ENCODE measurements at regions not wholly inside any gene's neighbourhood (a gene's known extent, or its start where the extent isn't known, plus 50 kb on each side); places are given as distances from the start of the nearest gene placed in this dataset.

DNA sequence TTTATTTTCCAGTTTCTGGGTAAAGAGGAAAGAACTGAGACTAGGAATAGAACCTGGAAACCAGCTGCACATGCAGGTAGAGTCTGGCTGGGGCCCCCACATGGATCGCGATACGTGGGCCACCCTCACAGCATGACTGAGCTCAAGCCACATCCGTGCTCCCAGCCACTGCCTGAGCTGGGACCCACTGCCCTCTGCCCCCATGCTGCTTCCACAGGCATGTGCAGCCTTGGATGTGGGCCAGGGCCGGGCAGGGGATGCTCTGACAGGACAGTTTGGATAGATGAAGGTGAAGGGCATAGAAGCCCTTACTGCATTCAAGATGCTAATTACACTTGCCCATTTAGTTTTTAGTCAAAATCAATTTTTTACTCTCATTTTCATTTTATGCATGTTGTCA, 321.2 kb downstream of the DCDC2C start:
- ATAC-seq (ENCODE audit: low read depth): no peak
- H3K36me3 ChIP-seq (ENCODE audit: low read depth): no peaks in the 10 kb centered on the region
- H3K27ac ChIP-seq (ENCODE audit: poor library complexity, severe bottlenecking): no peak overlapping the region
- TF ChIP-seq, protein P1, sequence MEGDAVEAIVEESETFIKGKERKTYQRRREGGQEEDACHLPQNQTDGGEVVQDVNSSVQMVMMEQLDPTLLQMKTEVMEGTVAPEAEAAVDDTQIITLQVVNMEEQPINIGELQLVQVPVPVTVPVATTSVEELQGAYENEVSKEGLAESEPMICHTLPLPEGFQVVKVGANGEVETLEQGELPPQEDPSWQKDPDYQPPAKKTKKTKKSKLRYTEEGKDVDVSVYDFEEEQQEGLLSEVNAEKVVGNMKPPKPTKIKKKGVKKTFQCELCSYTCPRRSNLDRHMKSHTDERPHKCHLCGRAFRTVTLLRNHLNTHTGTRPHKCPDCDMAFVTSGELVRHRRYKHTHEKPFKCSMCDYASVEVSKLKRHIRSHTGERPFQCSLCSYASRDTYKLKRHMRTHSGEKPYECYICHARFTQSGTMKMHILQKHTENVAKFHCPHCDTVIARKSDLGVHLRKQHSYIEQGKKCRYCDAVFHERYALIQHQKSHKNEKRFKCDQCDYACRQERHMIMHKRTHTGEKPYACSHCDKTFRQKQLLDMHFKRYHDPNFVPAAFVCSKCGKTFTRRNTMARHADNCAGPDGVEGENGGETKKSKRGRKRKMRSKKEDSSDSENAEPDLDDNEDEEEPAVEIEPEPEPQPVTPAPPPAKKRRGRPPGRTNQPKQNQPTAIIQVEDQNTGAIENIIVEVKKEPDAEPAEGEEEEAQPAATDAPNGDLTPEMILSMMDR (IDR thresholded peaks at IDR 0.05; ENCODE audit: poor library complexity, severe bottlenecking): no peak
- H3K4me3 ChIP-seq (ENCODE audit: severe bottlenecking): no peak overlapping the region
- no peaks in the 10 kb centered on the region for H3K27me3 ChIP-seq (ENCODE audit: insufficient read depth, poor library complexity, severe bottlenecking)
- no peak for DNase-seq (ENCODE audit: low spot score)
- no peaks in the 10 kb centered on the region for H3K4me1 ChIP-seq (ENCODE audit: insufficient read depth, poor library complexity, severe bottlenecking)
- peaks cover 2% of the 10 kb centered on the region for H3K9me3 ChIP-seq (ENCODE audit: severe bottlenecking)

DNA sequence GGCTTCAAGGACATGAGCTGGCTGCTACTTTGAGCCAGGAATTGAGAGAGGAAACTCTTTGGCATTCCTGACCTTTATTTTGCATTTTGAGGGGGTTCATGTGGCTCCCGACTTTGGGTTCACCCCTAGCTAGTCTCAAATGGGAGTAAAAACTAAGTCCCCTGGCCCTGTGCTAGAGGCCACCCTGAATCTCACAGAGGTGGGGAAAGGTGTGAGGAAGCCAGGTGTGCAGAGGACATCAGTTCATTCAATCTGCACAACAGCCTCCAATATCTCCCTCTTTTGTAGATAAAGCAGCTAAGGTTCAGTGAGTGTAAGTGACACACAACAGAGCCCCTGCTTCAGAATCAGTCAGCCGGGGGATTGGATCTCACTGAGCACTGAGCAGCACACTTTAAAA, 325.7 kb downstream of the DCDC2C start:
- TF ChIP-seq, protein P1 (IDR thresholded peaks at IDR 0.05; ENCODE audit: poor library complexity, severe bottlenecking): no peak
- Histone ChIP-seq H3K4me1 (ENCODE audit: insufficient read depth, poor library complexity, severe bottlenecking) (no peaks in the 10 kb centered on the region), H3K4me3 (ENCODE audit: severe bottlenecking) (no peak overlapping the region), H3K36me3 (ENCODE audit: low read depth) (no peaks in the 10 kb centered on the region), H3K27me3 (ENCODE audit: insufficient read depth, poor library complexity, severe bottlenecking) (no peaks in the 10 kb centered on the region), H3K9me3 (ENCODE audit: severe bottlenecking) (no peaks in the 10 kb centered on the region), H3K27ac (ENCODE audit: poor library complexity, severe bottlenecking) (no peak overlapping the region)
- no peak for DNase-seq (ENCODE audit: low spot score)
- no peak for ATAC-seq (ENCODE audit: low read depth)

DNA sequence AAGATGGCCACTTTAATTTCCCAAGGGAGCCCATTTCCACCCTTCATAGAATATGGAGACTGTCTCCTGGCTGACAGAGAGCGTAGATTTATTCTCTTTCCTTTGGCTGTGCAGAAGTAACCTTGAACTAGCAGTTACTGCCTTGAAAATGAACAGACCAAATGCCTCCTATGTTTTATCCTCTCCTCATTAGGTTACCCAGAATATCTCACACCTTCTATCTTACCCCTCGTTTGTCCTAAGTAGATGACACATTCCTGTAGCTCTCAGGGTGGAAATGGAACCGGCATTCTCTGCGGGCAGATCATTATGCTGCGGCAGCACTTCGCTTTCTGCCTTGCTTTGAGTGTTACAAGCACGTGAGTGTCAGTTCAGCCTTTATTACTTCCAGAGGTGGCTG, 336.5 kb downstream of the DCDC2C start:
- no peak for ATAC-seq (ENCODE audit: low read depth)
- H3K36me3 ChIP-seq (ENCODE audit: low read depth): no peaks in the 10 kb centered on the region
- TF ChIP-seq, protein P1 (IDR thresholded peaks at IDR 0.05; ENCODE audit: poor library complexity, severe bottlenecking): no peak

DNA sequence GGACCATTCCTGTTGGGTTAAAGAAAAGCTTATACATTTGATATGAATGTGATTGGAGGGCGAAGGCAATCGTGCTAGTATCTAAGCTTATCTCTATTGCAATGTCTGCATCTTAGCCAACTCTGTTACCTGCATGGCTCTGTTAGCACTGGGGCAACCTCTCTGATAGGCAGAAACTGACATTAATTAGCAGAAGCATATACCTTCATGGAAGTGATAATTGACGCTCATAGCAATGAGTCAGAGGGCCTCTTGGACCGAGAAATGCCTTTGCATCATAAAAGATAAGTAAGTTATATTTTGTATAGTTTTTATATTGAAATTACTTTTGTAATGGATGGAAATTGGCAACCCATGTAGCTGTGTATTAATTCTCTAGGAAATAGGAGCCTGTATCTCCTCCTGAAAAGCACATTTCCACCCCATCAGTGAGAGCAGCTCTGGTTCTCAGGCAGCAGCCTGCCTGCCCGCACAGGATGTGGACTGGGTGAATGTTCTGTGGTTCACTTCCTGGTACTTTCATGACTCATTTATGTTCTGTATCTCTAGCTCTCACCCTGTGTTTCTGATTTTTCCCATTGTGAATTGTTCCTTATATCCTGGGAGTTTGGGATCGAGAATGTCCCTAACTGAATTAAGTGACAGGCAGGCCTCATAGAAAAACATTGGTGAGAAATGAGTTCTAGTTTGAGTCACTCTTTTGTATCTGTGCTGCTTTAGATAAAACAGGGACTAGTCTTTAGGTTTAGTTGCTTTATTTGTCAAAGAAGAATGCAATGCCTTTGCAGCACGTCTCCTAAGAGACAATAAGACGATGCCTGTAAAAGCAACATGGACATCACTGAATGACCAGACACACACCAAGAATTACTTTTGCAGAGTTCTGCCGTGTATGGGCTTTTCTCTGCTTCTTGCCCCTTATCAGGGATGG, 344.9 kb downstream of the DCDC2C start:
- no peaks in the 10 kb centered on the region for H3K27me3 ChIP-seq (ENCODE audit: insufficient read depth, poor library complexity, severe bottlenecking)
- ATAC-seq (ENCODE audit: low read depth): peak; percentile 70
- TF ChIP-seq, protein P1 (IDR thresholded peaks at IDR 0.05; ENCODE audit: poor library complexity, severe bottlenecking): no peak
- H3K36me3 ChIP-seq (ENCODE audit: low read depth): no peaks in the 10 kb centered on the region
- H3K4me1 ChIP-seq (ENCODE audit: insufficient read depth, poor library complexity, severe bottlenecking): no peaks in the 10 kb centered on the region
- no peak for DNase-seq (ENCODE audit: low spot score)
- H3K9me3 ChIP-seq (ENCODE audit: severe bottlenecking): no peaks in the 10 kb centered on the region
- H3K27ac ChIP-seq (ENCODE audit: poor library complexity, severe bottlenecking): no peak overlapping the region
- H3K4me3 ChIP-seq (ENCODE audit: severe bottlenecking): no peak overlapping the region

More for the DNA sequence above, 336.5 kb downstream of the DCDC2C start:
- Histone ChIP-seq H3K27ac (ENCODE audit: poor library complexity, severe bottlenecking) (no peak overlapping the region), H3K4me1 (ENCODE audit: insufficient read depth, poor library complexity, severe bottlenecking) (no peaks in the 10 kb centered on the region), H3K9me3 (ENCODE audit: severe bottlenecking) (no peaks in the 10 kb centered on the region), H3K27me3 (ENCODE audit: insufficient read depth, poor library complexity, severe bottlenecking) (no peaks in the 10 kb centered on the region), H3K4me3 (ENCODE audit: severe bottlenecking) (no peak overlapping the region)
- DNase-seq (ENCODE audit: low spot score): no peak

DNA sequence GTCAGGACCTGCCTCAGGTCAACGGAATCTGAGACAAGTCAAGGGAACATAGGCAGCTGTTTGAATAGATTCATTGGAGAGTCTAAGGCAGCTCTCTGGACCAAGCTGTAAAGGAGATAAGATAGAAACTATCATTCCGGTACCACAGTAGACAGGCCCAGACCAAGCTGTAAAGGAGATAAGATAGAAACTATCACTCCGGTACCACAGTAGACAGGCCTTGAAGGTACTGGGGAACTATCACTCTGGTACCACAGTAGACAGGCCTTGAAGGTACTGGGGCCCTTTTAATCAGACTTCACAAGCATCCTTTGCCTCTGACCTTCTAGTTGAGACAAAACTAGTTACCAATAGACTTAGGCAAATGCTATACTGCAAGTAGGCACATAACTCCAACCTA, 346.1 kb downstream of the DCDC2C start:
- H3K27ac ChIP-seq (ENCODE audit: poor library complexity, severe bottlenecking): no peak overlapping the region
- TF ChIP-seq, protein P1 (IDR thresholded peaks at IDR 0.05; ENCODE audit: poor library complexity, severe bottlenecking): no peak
- no peak for ATAC-seq (ENCODE audit: low read depth)
- no peak overlapping the region for H3K4me3 ChIP-seq (ENCODE audit: severe bottlenecking)
- H3K36me3 ChIP-seq (ENCODE audit: low read depth): no peaks in the 10 kb centered on the region
- no peak for DNase-seq (ENCODE audit: low spot score)
- H3K27me3 ChIP-seq (ENCODE audit: insufficient read depth, poor library complexity, severe bottlenecking): no peaks in the 10 kb centered on the region
- H3K4me1 ChIP-seq (ENCODE audit: insufficient read depth, poor library complexity, severe bottlenecking): no peaks in the 10 kb centered on the region
- H3K9me3 ChIP-seq (ENCODE audit: severe bottlenecking): no peaks in the 10 kb centered on the region
